ENCODE measurements at regions not wholly inside any gene's neighbourhood (a gene's known extent, or its start where the extent isn't known, plus 50 kb on each side); places are given as distances from the start of the nearest gene placed in this dataset.

DNA sequence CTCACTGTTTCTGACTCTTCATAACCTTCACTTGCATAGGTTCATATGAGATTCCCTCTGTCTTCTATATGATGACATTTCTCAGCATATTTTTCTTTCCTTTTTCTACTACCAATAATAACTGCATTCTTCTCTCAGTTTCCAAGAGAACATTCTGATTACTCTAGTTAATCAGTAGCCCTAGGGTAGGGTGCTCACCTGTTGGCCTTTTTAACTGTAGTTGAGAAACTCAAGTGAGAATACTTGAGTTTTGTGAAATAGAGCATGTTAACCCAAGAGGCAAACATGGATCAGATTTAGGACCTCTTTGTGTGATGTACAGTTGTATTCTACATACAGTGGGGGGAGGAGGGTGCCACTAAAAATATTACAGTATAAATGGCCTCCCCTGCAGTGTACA, 308.0 kb downstream of the CMPK2 start:
- TF ChIP-seq, protein P1, sequence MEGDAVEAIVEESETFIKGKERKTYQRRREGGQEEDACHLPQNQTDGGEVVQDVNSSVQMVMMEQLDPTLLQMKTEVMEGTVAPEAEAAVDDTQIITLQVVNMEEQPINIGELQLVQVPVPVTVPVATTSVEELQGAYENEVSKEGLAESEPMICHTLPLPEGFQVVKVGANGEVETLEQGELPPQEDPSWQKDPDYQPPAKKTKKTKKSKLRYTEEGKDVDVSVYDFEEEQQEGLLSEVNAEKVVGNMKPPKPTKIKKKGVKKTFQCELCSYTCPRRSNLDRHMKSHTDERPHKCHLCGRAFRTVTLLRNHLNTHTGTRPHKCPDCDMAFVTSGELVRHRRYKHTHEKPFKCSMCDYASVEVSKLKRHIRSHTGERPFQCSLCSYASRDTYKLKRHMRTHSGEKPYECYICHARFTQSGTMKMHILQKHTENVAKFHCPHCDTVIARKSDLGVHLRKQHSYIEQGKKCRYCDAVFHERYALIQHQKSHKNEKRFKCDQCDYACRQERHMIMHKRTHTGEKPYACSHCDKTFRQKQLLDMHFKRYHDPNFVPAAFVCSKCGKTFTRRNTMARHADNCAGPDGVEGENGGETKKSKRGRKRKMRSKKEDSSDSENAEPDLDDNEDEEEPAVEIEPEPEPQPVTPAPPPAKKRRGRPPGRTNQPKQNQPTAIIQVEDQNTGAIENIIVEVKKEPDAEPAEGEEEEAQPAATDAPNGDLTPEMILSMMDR (IDR thresholded peaks at IDR 0.05), result no peak
- TF ChIP-seq ZFX (IDR thresholded peaks at IDR 0.05; ENCODE audit: borderline replicate concordance), result no peak

All from 22Rv1 (cell line).